Brain microvascular endothelial cell (primary cell): ENCODE measurements at regions not wholly inside any gene's neighbourhood (a gene's known extent, or its start where the extent isn't known, plus 50 kb on each side); places are given as distances from the start of the nearest gene placed in this dataset.

Experiments used
- DNase-seq: peaks from one replicate; pipeline ENCODE4 v3.0.0-alpha.2; 2020
- H3K27ac ChIP-seq: fragments of 250-450 bp; sonication (Bioruptor Pico); 2 replicates; pipeline ENCODE4 v1.5.1; 2020; ENCODE audit warnings: mild to moderate bottlenecking, moderate library complexity
- H3K27me3 ChIP-seq: fragments of 250-450 bp; sonication (Bioruptor Pico); replicated peaks from 2 replicates; pipeline ENCODE4 v1.5.1; 2020; ENCODE audit warnings: mild to moderate bottlenecking
- H3K36me3 ChIP-seq: fragments of 250-450 bp; sonication (Bioruptor Pico); replicated peaks from 2 replicates; pipeline ENCODE4 v1.5.1; 2020; ENCODE audit warnings: mild to moderate bottlenecking
- H3K4me3 ChIP-seq: 2 replicates; pipeline ENCODE4 v1.5.1; 2011; ENCODE audit warnings: low read depth, mild to moderate bottlenecking, control low read depth, low read length, moderate library complexity
- in situ Hi-C: cut with HindIII; loops from 2 replicates; pipeline ENCODE4 v1.10.0; 2017; ENCODE audit warnings: low sequenced_read_pairs, low pct_ligation_motif_present
- TF ChIP-seq, protein P1 (sequence below): IDR thresholded peaks from 2 replicates; pipeline ENCODE4 v1.5.1; 2011; ENCODE audit warnings: low read depth, mild to moderate bottlenecking, moderate library complexity, low read length, control low read depth, inconsistent platforms; ENCODE audit errors: missing control alignments

DNA sequence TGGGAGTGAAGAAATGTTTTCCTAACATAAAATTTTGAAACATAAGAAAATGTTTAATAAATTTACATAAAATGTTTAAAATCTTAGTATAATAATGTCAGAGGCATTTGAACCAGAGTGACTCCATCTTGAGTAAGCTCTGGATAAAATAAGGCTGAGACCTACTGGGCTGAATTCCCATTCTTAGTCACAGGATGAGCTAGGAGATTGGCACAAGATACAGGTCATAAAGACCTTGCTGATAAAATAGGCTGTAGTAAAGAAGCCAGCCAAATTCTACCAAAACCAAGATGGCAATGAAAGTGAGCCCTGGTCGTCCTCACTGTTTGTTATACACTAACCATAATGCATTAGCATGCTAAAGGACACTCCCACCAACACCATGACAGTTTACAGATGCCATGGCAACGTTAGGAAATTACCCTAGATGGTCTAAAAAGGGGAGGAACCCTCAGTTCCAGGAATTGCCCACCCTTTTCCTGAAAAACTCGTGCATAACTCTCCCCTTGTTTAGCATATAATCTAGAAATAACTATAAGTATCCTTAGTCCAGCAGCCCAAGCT lies 1184.0 kb downstream of the UQCRFS1 start:
- no peaks in the 10 kb centered on the region for H3K36me3 ChIP-seq
- DNase-seq = no peak
- in situ Hi-C loops = no loop called here
- H3K27me3 ChIP-seq = no peaks in the 10 kb centered on the region
- H3K27ac ChIP-seq = no peak overlapping the region
- H3K4me3 ChIP-seq = no peak overlapping the region
- TF ChIP-seq, protein P1, sequence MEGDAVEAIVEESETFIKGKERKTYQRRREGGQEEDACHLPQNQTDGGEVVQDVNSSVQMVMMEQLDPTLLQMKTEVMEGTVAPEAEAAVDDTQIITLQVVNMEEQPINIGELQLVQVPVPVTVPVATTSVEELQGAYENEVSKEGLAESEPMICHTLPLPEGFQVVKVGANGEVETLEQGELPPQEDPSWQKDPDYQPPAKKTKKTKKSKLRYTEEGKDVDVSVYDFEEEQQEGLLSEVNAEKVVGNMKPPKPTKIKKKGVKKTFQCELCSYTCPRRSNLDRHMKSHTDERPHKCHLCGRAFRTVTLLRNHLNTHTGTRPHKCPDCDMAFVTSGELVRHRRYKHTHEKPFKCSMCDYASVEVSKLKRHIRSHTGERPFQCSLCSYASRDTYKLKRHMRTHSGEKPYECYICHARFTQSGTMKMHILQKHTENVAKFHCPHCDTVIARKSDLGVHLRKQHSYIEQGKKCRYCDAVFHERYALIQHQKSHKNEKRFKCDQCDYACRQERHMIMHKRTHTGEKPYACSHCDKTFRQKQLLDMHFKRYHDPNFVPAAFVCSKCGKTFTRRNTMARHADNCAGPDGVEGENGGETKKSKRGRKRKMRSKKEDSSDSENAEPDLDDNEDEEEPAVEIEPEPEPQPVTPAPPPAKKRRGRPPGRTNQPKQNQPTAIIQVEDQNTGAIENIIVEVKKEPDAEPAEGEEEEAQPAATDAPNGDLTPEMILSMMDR = no peak

DNA sequence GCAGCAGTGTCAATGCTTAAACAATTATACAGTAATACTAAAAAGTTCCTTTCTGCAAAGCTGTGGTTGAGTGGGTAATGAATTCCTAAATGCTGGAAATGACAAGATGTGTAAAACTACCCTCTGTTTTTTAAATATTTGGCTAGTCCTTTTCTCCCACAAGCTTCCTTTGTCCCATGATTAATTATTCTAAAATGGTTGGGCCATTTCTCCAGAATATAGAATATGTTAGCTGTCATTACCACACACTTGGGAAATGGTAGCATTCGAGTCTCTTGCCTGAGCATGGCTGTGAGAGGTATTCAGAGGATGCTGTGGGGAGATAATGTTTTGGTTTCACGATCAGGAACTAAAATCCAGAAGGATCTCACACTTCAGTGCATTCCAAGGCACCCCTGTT lies 1185.8 kb downstream of the UQCRFS1 start:
- Histone ChIP-seq H3K36me3 (no peaks in the 10 kb centered on the region), H3K27me3 (no peaks in the 10 kb centered on the region), H3K4me3 (no peak overlapping the region), H3K27ac (no peak overlapping the region)
- no peak for DNase-seq
- in situ Hi-C loops = no loop called here
- TF ChIP-seq, protein P1 = no peak

DNA sequence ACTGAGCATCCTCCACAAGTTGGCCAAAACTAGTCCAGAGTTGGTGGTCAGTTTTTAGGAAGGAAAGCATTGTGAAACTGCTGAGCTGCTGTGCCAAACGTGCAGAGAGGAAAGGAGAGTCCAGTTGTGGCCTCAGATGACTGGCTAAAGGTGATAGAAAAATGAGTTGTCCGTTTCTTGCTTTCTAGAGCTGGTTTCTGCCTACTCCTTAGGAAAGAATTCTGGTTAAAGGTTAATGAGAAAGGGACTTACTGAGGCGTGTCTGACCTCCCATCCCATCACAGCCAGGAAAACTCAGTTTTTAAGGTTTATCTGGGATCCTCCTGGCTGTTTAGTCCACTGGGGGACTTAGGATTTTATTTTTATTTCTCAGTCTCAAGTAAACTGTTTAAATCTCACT lies 1186.3 kb downstream of the UQCRFS1 start:
- Histone ChIP-seq H3K36me3 (no peaks in the 10 kb centered on the region), H3K27ac (no peak overlapping the region), H3K4me3 (no peak overlapping the region), H3K27me3 (no peaks in the 10 kb centered on the region)
- no peak for DNase-seq
- TF ChIP-seq, protein P1 = no peak
- in situ Hi-C loops = no loop called here

DNA sequence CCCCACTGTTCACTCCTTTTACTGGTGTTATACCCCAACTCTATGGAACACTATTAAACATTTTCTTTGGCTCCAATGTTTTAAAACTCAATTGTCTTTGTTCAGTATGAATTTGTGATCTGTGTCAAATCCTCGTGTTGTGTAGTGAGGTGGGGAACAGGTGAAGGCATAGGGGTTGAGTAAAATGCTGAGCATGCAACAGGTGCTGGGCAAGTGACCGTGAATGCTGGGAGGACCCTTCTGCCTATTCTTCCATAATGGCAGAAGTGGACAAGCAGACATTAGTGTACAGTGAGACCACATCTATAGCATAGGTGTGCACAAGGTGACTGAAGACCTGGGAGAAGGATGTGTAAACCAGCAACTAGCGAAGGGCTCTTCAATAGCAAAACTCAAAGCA lies 1188.0 kb downstream of the UQCRFS1 start:
- H3K36me3 ChIP-seq = no peaks in the 10 kb centered on the region
- in situ Hi-C loops = no loop called here
- DNase-seq = no peak
- TF ChIP-seq, protein P1 = no peak
- H3K27ac ChIP-seq = no peak overlapping the region
- no peaks in the 10 kb centered on the region for H3K27me3 ChIP-seq
- no peak overlapping the region for H3K4me3 ChIP-seq

DNA sequence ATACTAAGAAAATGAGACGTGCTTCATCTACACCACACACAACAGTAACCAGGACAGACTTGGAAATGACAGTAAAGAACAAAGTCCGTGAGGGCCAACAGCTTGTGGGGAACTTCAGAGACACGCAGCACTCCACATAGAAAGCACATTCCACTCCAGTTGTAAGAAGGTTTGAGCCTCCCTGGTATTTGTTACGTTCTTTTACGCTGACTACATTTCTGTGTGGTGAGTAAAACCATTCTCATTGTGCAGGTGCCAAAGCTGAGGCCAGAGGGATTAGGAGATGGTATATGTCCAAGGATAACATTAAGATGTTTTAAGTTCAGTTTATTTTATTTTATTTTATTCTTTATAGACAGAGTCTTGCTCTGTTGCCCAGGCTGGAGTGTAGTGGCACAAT lies 1189.9 kb downstream of the UQCRFS1 start:
- Histone ChIP-seq H3K27me3 (no peaks in the 10 kb centered on the region), H3K36me3 (no peaks in the 10 kb centered on the region), H3K4me3 (no peak overlapping the region), H3K27ac (no peak overlapping the region)
- in situ Hi-C loops = no loop called here
- DNase-seq = no peak
- TF ChIP-seq, protein P1 = no peak

DNA sequence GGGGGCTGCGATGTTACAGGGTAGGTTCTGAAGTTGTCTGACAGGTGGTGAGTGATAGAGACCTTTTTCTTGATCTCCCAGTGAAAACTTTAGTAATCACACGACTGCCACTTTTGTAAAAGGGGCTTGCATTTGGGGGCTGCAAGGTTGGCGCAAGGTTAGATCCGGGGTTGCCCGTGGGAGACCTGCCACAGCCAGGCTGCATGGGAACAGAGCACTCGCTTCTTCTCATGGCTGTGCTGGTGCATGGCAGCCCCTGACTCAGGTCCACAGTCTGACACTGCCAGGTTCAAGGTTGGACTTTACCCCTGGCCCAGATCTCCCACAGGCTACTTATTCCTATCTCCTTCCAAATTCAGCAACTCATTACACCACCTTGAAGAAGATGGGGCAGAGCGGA lies 1190.4 kb downstream of the UQCRFS1 start:
- no peak overlapping the region for H3K4me3 ChIP-seq
- H3K27me3 ChIP-seq = no peaks in the 10 kb centered on the region
- no peak overlapping the region for H3K27ac ChIP-seq
- DNase-seq = no peak
- no peaks in the 10 kb centered on the region for H3K36me3 ChIP-seq
- in situ Hi-C loops = no loop called here
- TF ChIP-seq, protein P1 = no peak
